Gastrocnemius medialis (tissue), 4 donors: ENCODE measurements at regions not wholly inside any gene's neighbourhood (a gene's known extent, or its start where the extent isn't known, plus 50 kb on each side); places are given as distances from the start of the nearest gene placed in this dataset.

ENCODE experiments used
- ATAC-seq, 2 donors: fragments of 150-250 bp; one replicate each; pipeline ENCODE4 v1.9.1; 2016
- DNase-seq, 2 donors: peaks; one replicate each; pipeline ENCODE4 v3.0.0-alpha.2; 2019
- H3K27ac ChIP-seq, 4 donors: fragments of 200-600 bp; sonication (generic); 1 replicate in 1 of 4; 2 replicates in 3 of 4; pipeline ENCODE4 v1.5.1; 2016 to 2018; ENCODE audit warnings: mild to moderate bottlenecking in 2 of 4, moderate library complexity in 1 of 4
- H3K27me3 ChIP-seq, 3 donors: fragments of 200-600 bp; sonication (generic) in 2 of 3; 1 replicate in 1 of 3; 2 replicates in 2 of 3; pipeline versions ENCODE4 v1.5.1 to v1.6.0; 2016 to 2019; ENCODE audit warnings: mild to moderate bottlenecking in 1 of 3, moderate library complexity in 1 of 3
- H3K36me3 ChIP-seq, 2 donors: fragments of 200-600 bp; sonication (generic) in 1 of 2; one replicate each; pipeline ENCODE4 v1.5.1; 2017 to 2018
- H3K4me1 ChIP-seq, 2 donors: fragments of 200-600 bp; sonication (generic) in 1 of 2; one replicate each; pipeline ENCODE4 v1.5.1; 2016 to 2017; ENCODE audit warnings: mild to moderate bottlenecking in 2 of 2
- H3K4me3 ChIP-seq, 4 donors: fragments of 200-600 bp; sonication (generic) in 3 of 4; 1 replicate in 1 of 4; 2 replicates in 3 of 4; pipeline ENCODE4 v1.5.1; 2016 to 2019; ENCODE audit warnings: mild to moderate bottlenecking in 2 of 4
- H3K9me3 ChIP-seq, 3 donors: fragments of 200-600 bp; sonication (generic) in 2 of 3; 1 replicate in 1 of 3; 2 replicates in 2 of 3; pipeline ENCODE4 v1.5.1; 2016 to 2019
- CTCF ChIP-seq, 5 experiments: fragments of 450-650 bp in 3 of 5; fragments of 200-600 bp in 2 of 5; sonication (generic) in 2 of 5; IDR thresholded peaks in 4 of 5; conservative IDR thresholded peaks in 1 of 5; 1 replicate in 4 of 5; 2 replicates in 1 of 5; pipeline ENCODE4 v1.5.1; 2016 to 2019; ENCODE audit warnings: antibody characterized with exemption in 5 of 5, mild to moderate bottlenecking in 3 of 5, moderate library complexity in 3 of 5
- POLR2A ChIP-seq, 2 donors: fragments of 450-650 bp; IDR thresholded peaks; one replicate each; pipeline ENCODE4 v1.6.1; 2017; ENCODE audit warnings: antibody characterized with exemption in 2 of 2, mild to moderate bottlenecking in 2 of 2, moderate library complexity in 2 of 2
- in situ Hi-C, 4 donors: fragments of 200-750 bp; cut with MboI; loops; one replicate each; pipeline versions ENCODE4 v1.15.0 to v1.8.0; 2017; ENCODE audit warnings: low sequenced_read_pairs in 4 of 4
- intact Hi-C: fragments of 100-400 bp; cut with DNase I; formaldehyde crosslinking; loops from one replicate; pipeline ENCODE4 v1.15.1; 2023; ENCODE audit warnings: low total_unique reads

DNA sequence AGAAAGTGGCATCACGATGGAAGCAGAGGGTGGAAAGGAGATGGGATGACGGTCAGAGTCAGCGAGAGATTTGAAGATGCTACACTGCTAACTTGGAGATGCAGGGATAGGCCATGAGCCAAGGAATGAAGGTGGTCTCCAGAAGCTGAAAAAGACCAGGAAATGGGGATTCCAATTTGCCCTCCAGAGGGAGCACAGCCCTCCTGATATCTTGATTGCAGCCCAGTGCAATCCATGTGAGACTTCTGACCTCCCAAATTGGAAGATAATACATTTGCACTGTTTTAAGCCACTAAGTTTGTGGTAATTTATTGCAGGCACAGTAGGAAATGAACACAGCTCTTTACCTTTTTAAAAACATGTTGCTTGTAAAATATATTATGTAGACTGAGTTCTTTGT lies 549.5 kb downstream of the VRK1 start:
- intact Hi-C loops: no loop called here
- Histone ChIP-seq H3K27ac (no peak overlapping the region), H3K4me1 (no peaks in the 10 kb centered on the region), H3K27me3 (no peaks in the 10 kb centered on the region), H3K9me3 (no peaks in the 10 kb centered on the region), H3K4me3 (no peak overlapping the region), H3K36me3 (no peaks in the 10 kb centered on the region)
- in situ Hi-C loops: no loop called here
- no peak for ATAC-seq
- no peak for DNase-seq
- TF ChIP-seq POLR2A (IDR thresholded peaks at IDR 0.05) (no peak), CTCF (IDR thresholded peaks at IDR 0.05 in 4 of 5, conservative IDR thresholded peaks at IDR 0.05 in 1 of 5) (no peak)

DNA sequence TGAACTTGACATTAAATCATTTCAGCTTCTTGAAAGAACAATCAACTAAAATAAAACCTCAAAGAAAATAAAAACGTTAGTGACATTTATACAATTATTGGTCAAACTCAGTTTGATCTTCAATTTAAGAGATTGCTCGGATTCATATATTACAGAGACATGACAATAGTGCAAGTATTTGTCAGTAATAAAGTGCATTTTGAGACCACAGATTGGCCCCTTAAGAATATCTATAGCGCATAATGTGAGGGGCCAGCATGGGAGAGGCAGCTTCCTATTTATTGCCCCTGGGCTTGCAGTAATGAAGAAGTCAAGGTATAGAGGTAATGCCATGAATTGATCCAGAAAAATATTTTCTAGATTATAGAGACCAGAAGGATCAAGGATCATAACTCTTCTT lies 552.3 kb downstream of the VRK1 start:
- ATAC-seq: no peak
- in situ Hi-C loops: no loop called here

DNA sequence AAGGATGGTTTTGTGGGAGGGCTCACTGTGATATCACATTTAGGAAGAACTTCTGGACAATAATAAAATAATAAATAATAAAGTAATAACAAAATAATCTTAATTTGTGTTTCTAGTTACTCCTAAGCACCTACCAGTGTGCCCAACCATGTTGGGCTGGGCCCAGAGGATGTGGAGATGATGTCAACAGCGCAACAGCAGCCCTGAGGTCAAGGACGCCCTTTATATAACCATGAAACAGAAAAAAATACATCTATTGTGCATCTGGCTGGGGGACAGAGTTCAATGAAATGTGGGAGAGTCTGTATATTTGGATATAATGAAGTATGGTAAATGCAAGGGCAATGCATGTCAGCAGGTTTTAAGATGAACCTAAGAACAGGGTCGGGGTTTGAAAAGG lies 552.8 kb downstream of the VRK1 start:
- in situ Hi-C loops: no loop called here
- intact Hi-C loops: no loop called here
- Histone ChIP-seq H3K27me3 (no peaks in the 10 kb centered on the region), H3K36me3 (no peaks in the 10 kb centered on the region), H3K4me3 (no peak overlapping the region), H3K9me3 (no peaks in the 10 kb centered on the region), H3K27ac (no peak overlapping the region), H3K4me1 (no peaks in the 10 kb centered on the region)
- no peak for ATAC-seq
- TF ChIP-seq POLR2A (IDR thresholded peaks at IDR 0.05) (no peak), CTCF (IDR thresholded peaks at IDR 0.05 in 4 of 5, conservative IDR thresholded peaks at IDR 0.05 in 1 of 5) (no peak)
- no peak for DNase-seq

More for the DNA sequence above, 552.3 kb downstream of the VRK1 start:
- Histone ChIP-seq H3K36me3 (no peaks in the 10 kb centered on the region), H3K4me1 (no peaks in the 10 kb centered on the region), H3K27me3 (no peaks in the 10 kb centered on the region), H3K27ac (no peak overlapping the region), H3K9me3 (no peaks in the 10 kb centered on the region), H3K4me3 (no peak overlapping the region)
- TF ChIP-seq CTCF (IDR thresholded peaks at IDR 0.05 in 4 of 5, conservative IDR thresholded peaks at IDR 0.05 in 1 of 5) (no peak), POLR2A (IDR thresholded peaks at IDR 0.05) (no peak)
- DNase-seq: no peak
- intact Hi-C loops: no loop called here

GRCh38 chr14:97350415-97350814 lies 553.2 kb downstream of the VRK1 start:
- H3K4me3 ChIP-seq: no peak overlapping the region
- no peaks in the 10 kb centered on the region for H3K36me3 ChIP-seq
- in situ Hi-C loops (no loop called here), intact Hi-C loops (no loop called here)
- no peak for TF ChIP-seq CTCF (IDR thresholded peaks at IDR 0.05 in 4 of 5, conservative IDR thresholded peaks at IDR 0.05 in 1 of 5)
- TF ChIP-seq POLR2A (IDR thresholded peaks at IDR 0.05): no peak
- no peaks in the 10 kb centered on the region for H3K4me1 ChIP-seq
- H3K27me3 ChIP-seq: no peaks in the 10 kb centered on the region
- no peak overlapping the region for H3K27ac ChIP-seq
- ATAC-seq: no peak
- H3K9me3 ChIP-seq: no peaks in the 10 kb centered on the region
- no peak for DNase-seq
